Gastroesophageal sphincter (tissue), 3 donors: ENCODE measurements at regions not wholly inside any gene's neighbourhood (a gene's known extent, or its start where the extent isn't known, plus 50 kb on each side); places are given as distances from the start of the nearest gene placed in this dataset.

Source experiments
- CTCF ChIP-seq, 4 experiments: fragments of 200-600 bp in 2 of 4; fragments of 450-650 bp in 2 of 4; sonication (generic) in 1 of 4; IDR thresholded peaks; one replicate each; pipeline ENCODE4 v1.5.1; 2017 to 2019; ENCODE audit warnings: antibody characterized with exemption in 4 of 4, mild to moderate bottlenecking in 2 of 4, moderate library complexity in 2 of 4
- EP300 ChIP-seq: sonication (generic); formaldehyde crosslinking; IDR thresholded peaks from one replicate; pipeline ENCODE4 v1.6.1; 2017; ENCODE audit warnings: antibody characterized with exemption, mild to moderate bottlenecking
- POLR2A ChIP-seq, 2 donors: fragments of 450-650 bp; IDR thresholded peaks; one replicate each; pipeline ENCODE4 v1.6.1; 2017; ENCODE audit warnings: antibody characterized with exemption in 2 of 2, mild to moderate bottlenecking in 2 of 2, moderate library complexity in 1 of 2

- TF ChIP-seq POLR2A (IDR thresholded peaks at IDR 0.05), result no peak
- TF ChIP-seq CTCF (IDR thresholded peaks at IDR 0.05), result no peak
- TF ChIP-seq EP300, result no peak
These were observed 112.0 kb downstream of the TSPAN8 start for GRCh38 chr12:71045781-71046180.
